ENCODE measurements at regions not wholly inside any gene's neighbourhood (a gene's known extent, or its start where the extent isn't known, plus 50 kb on each side); places are given as distances from the start of the nearest gene placed in this dataset.

DNA sequence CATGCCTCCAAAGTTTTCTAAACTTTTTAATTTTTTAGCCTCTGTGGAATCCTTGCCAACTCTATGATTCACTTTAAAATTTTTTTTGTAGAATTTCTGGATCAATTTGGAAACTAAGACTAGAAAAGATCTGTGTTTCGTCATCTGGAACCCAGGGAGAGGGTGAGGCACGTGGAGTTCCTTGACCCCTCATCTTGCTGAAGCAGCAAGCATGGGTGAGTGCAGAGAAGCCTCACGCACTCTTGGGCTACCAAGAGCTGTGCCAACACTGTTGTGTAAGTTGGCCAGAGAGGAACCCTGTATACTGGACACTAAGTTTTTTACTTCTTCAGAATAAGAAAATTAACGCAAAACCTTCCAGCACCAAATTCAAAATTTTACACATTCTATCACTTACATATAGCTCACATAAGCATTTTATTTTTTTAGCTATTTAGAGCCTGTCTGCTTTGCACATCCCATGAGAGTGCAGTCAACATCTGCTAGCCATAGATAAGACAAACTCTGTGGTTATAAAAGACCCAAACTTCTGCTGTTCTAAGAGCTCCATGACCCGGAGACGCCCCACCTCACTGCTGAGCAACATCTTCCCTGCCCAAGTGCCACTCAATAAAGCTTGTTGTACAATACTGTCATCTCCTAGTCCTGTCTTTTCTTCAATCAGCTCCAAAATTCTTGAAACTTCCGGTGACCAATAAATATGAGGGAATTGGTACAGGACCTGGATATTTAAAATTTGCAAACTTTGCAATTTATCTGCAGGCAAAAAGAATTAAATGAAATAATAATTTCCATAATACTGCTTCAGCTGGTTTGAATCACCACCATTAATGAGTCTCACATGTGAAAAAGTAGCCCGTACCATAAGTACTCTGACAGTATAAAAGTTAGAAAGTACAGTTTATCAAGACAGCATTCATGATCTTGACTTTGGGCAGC, 69.7 kb upstream of the ADCY2 start (continued):
- TF ChIP-seq KDM5A (IDR thresholded peaks at IDR 0.05; ENCODE audit: low read length) (no peak), MAFK (IDR thresholded peaks at IDR 0.05; ENCODE audit: low read depth, low read length) (no peak), CEBPB (IDR thresholded peaks at IDR 0.05; ENCODE audit: low read depth, low read length) (no peak), BCL11A (IDR thresholded peaks at IDR 0.05; ENCODE audit: low read depth in 2 of 2, low read length in 2 of 2) (no peak), SP2 (IDR thresholded peaks at IDR 0.05; ENCODE audit: low read length) (no peak), POLR2A (IDR thresholded peaks at IDR 0.05; ENCODE audit: control extremely low read depth in 1 of 2, low read depth in 2 of 2, low read length in 2 of 2) (no peak), NANOG (IDR thresholded peaks at IDR 0.05; ENCODE audit: insufficient read depth, low read depth, low read length, poor library complexity, severe bottlenecking) (no peak)

Measured in H1 (cell line).